Natural killer cell (primary cell): ENCODE measurements at regions not wholly inside any gene's neighbourhood (a gene's known extent, or its start where the extent isn't known, plus 50 kb on each side); places are given as distances from the start of the nearest gene placed in this dataset.
A peak's percentile ranks its signal among the peaks of the same experiment; 100 is the strongest.

Experiments used
- ATAC-seq, 3 donors: fragments of 150-1000 bp in 2 of 3; fragments of 200-7000 bp in 1 of 3; cut with Tn5 transposase; 1 replicate in 1 of 3; 2 replicates in 2 of 3; pipeline ENCODE4 v1.10.0; 2021; ENCODE audit warnings: mild to moderate bottlenecking in 2 of 3, moderate library complexity in 2 of 3
- DNase-seq, 2 donors: peaks; one replicate each; pipeline versions ENCODE4 v3.0.0 to v3.0.0-alpha.2; 2013 to 2021; ENCODE audit warnings: mixed read lengths in 1 of 2
- H3K27ac ChIP-seq: one replicate; pipeline ENCODE4 v1.5.1; 2013; ENCODE audit warnings: mild to moderate bottlenecking, low read length
- H3K27me3 ChIP-seq: one replicate; pipeline ENCODE4 v1.6.1; 2013; ENCODE audit warnings: low read length; ENCODE audit not compliant: control insufficient read depth, insufficient read depth
- H3K36me3 ChIP-seq: one replicate; pipeline ENCODE4 v1.6.1; 2013; ENCODE audit warnings: low read length; ENCODE audit not compliant: control insufficient read depth, insufficient read depth
- H3K4me1 ChIP-seq: one replicate; pipeline ENCODE4 v1.6.1; 2013; ENCODE audit warnings: low read length; ENCODE audit not compliant: control insufficient read depth, insufficient read depth
- H3K4me3 ChIP-seq: one replicate; pipeline ENCODE4 v1.5.1; 2013; ENCODE audit warnings: low read length
- H3K9me3 ChIP-seq: one replicate; pipeline ENCODE4 v1.6.1; 2013; ENCODE audit warnings: low read length; ENCODE audit not compliant: control insufficient read depth, insufficient read depth
- H3K27ac Mint-ChIP-seq, 2 donors: one replicate each; pipeline ENCODE4 v1.8.0; 2022; ENCODE audit warnings: mild to moderate bottlenecking in 2 of 2, mixed read lengths in 2 of 2, moderate library complexity in 1 of 2
- H3K27me3 Mint-ChIP-seq, 2 donors: one replicate each; pipeline ENCODE4 v1.8.0; 2022; ENCODE audit warnings: low read depth in 2 of 2, mixed read lengths in 2 of 2
- H3K36me3 Mint-ChIP-seq: one replicate; pipeline ENCODE4 v1.8.0; 2022; ENCODE audit warnings: mixed read lengths
- H3K4me1 Mint-ChIP-seq, 2 donors: one replicate each; pipeline ENCODE4 v1.8.0; 2022; ENCODE audit warnings: mixed read lengths in 2 of 2
- H3K4me3 Mint-ChIP-seq: one replicate; pipeline ENCODE4 v1.8.0; 2022; ENCODE audit warnings: mild to moderate bottlenecking, moderate library complexity, mixed read lengths
- H3K9me3 Mint-ChIP-seq, 2 donors: one replicate each; pipeline ENCODE4 v1.8.0; 2022; ENCODE audit warnings: mixed read lengths in 2 of 2
- WGBS: methylation state at CpG from one replicate; pipeline ENCODE4 v1.1.7; 2013; ENCODE audit warnings: missing lambda C conversion rate; ENCODE audit not compliant: insufficient coverage; 5-methylcytosine and 5-hydroxymethylcytosine counted together
- intact Hi-C: fragments of 100-400 bp; cut with micrococcal nuclease; formaldehyde crosslinking; loops from one replicate; pipeline ENCODE4 v1.14.2; 2022
- TF ChIP-seq, protein P1 (sequence below): fragments of 200-600 bp; IDR thresholded peaks from one replicate; pipeline ENCODE4 v1.8.0; 2022; ENCODE audit warnings: antibody characterized with exemption

DNA sequence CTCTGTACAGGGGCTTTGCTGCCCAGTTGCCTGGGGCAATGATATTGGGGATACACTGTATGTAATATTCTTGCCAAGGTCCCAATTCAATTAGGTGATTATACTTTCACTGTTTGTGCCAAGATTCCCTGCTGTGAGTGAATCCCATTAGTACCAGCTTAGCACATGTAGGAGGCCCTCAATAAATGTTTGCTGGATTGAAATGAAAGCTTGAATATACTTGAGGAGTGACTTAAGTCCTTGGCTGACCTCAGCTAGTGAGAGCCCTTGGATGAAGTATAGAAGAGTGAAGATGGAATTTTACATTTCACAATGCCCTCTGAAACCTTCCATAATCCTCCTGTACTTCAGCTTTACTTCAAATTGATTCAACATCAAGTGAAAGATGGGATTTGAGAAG, 102.9 kb downstream of the GATA6 start:
- no peaks in the 10 kb centered on the region for H3K9me3 Mint-ChIP-seq
- no peak overlapping the region for H3K27ac Mint-ChIP-seq
- Histone ChIP-seq H3K27me3 (no peaks in the 10 kb centered on the region), H3K9me3 (no peaks in the 10 kb centered on the region), H3K4me3 (no peak overlapping the region), H3K36me3 (no peaks in the 10 kb centered on the region), H3K27ac (no peak overlapping the region), H3K4me1 (no peaks in the 10 kb centered on the region)
- H3K27me3 Mint-ChIP-seq = peaks cover 25 to 43% of the 10 kb centered on the region in 2 donors
- H3K36me3 Mint-ChIP-seq = peaks cover 7% of the 10 kb centered on the region
- peaks cover 0 to 5% of the 10 kb centered on the region in 2 donors for H3K4me1 Mint-ChIP-seq
- intact Hi-C loops = no loop called here
- no peak overlapping the region for H3K4me3 Mint-ChIP-seq
- TF ChIP-seq, protein P1, sequence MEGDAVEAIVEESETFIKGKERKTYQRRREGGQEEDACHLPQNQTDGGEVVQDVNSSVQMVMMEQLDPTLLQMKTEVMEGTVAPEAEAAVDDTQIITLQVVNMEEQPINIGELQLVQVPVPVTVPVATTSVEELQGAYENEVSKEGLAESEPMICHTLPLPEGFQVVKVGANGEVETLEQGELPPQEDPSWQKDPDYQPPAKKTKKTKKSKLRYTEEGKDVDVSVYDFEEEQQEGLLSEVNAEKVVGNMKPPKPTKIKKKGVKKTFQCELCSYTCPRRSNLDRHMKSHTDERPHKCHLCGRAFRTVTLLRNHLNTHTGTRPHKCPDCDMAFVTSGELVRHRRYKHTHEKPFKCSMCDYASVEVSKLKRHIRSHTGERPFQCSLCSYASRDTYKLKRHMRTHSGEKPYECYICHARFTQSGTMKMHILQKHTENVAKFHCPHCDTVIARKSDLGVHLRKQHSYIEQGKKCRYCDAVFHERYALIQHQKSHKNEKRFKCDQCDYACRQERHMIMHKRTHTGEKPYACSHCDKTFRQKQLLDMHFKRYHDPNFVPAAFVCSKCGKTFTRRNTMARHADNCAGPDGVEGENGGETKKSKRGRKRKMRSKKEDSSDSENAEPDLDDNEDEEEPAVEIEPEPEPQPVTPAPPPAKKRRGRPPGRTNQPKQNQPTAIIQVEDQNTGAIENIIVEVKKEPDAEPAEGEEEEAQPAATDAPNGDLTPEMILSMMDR = no peak
- DNase-seq (no peak), ATAC-seq (no peak)

DNA sequence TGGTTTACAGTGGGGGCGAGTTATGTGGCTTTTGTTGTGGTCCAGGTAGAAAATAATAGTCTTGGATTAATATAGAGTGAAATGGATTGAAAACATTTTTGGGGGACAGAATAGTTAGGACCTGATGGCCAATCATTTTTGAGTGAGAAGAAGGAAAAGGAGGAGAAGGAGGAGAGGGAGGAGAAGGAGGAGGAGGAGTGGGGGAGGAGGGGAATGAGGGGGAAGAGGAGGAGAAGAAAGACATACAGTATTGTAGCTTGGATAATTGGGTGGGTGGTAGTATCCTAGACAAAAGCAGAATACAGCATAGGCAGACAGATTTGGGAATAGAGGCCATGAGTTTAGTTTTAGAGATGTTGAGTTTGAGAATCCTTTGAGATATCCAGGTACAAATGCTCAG, 101.6 kb downstream of the GATA6 start:
- H3K4me1 Mint-ChIP-seq = peaks cover 0 to 5% of the 10 kb centered on the region in 2 donors
- peaks cover 25 to 43% of the 10 kb centered on the region in 2 donors for H3K27me3 Mint-ChIP-seq
- H3K4me3 Mint-ChIP-seq = no peak overlapping the region
- intact Hi-C loops = no loop called here
- H3K27me3 ChIP-seq = no peaks in the 10 kb centered on the region
- H3K9me3 Mint-ChIP-seq = no peaks in the 10 kb centered on the region
- no peak overlapping the region for H3K4me3 ChIP-seq
- H3K36me3 ChIP-seq = no peaks in the 10 kb centered on the region
- TF ChIP-seq, protein P1 = no peak
- H3K27ac ChIP-seq = no peak overlapping the region
- no peak overlapping the region for H3K27ac Mint-ChIP-seq
- peaks cover 7% of the 10 kb centered on the region for H3K36me3 Mint-ChIP-seq
- WGBS = 91% methylated on average over 1 of the region's 1 CpG
- H3K9me3 ChIP-seq = no peaks in the 10 kb centered on the region
- H3K4me1 ChIP-seq = no peaks in the 10 kb centered on the region
- no peak for DNase-seq
- ATAC-seq = no peak

DNA sequence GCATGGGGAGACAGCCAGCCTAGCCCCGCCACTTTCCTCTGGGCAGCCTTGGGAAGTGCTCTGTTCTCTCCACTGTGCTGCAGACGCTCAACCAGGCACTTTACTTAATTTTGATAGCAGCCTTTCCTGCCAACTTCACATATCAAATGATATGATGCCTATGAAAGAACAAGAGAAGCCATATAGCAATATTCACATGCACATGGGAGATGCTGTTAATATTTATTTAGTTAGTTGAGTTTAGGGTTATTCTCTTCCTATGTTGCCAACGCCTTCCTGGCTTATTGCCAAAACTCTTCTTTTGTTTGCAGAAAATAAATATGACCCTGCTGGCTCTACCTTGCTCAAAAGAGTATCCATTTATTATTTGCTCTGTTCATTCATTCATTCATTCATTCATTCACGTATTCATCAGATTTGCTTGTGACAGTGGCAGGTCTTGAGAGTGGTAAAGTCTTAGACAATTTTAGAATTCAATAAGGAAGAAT, 99.3 kb downstream of the GATA6 start:
- TF ChIP-seq, protein P1 = no peak
- peaks cover 28 to 45% of the 10 kb centered on the region in 2 donors for H3K27me3 Mint-ChIP-seq
- no peak overlapping the region for H3K4me3 ChIP-seq
- H3K27ac ChIP-seq = no peak overlapping the region
- no peaks in the 10 kb centered on the region for H3K9me3 Mint-ChIP-seq
- peaks cover 14 to 15% of the 10 kb centered on the region in 2 donors for H3K4me1 Mint-ChIP-seq
- no peaks in the 10 kb centered on the region for H3K9me3 ChIP-seq
- H3K27me3 ChIP-seq = no peaks in the 10 kb centered on the region
- DNase-seq (no peak), ATAC-seq (no peak)
- 83% methylated on average over 3 of the region's 4 CpGs for WGBS
- peaks cover 15% of the 10 kb centered on the region for H3K36me3 Mint-ChIP-seq
- no peaks in the 10 kb centered on the region for H3K36me3 ChIP-seq
- peaks cover 17% of the 10 kb centered on the region for H3K4me1 ChIP-seq
- H3K4me3 Mint-ChIP-seq = no peak overlapping the region
- H3K27ac Mint-ChIP-seq = no peak overlapping the region
- intact Hi-C loops = loop anchor here (10.0 kb wide), 1 partner anchor 104 kb away; the partner anchor contains the start of gene GATA6

DNA sequence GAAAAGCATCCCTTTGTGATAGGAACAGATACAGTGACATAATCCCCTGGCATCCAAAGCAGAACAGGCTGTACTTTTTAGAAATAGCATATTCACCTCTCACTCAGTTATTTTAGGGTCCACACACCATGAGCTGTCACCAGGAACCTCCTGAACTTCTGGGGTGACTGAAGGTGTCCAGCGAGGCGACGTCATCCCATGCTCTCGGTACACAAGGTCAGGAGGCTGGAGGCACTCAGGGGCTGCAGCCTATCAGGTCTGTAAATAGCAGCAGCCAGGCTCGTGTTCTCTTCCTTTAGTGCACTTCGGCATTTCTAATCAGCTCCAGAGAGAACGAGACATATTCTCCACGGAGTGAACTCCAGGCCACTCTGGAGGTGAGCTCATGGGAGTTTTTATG, 98.3 kb downstream of the GATA6 start:
- Mint-ChIP-seq H3K27ac (peak overlapping the region in 1 of 2 donors; percentile 41), H3K36me3 (peaks cover 15% of the 10 kb centered on the region), H3K4me1 (peaks cover 24% of the 10 kb centered on the region in 2 donors), H3K27me3 (peaks cover 28 to 41% of the 10 kb centered on the region in 2 donors), H3K9me3 (no peaks in the 10 kb centered on the region), H3K4me3 (no peak overlapping the region)
- H3K36me3 ChIP-seq = no peaks in the 10 kb centered on the region
- ATAC-seq (no peak), DNase-seq (no peak)
- WGBS = 78% methylated on average over 8 of the region's 8 CpGs
- TF ChIP-seq, protein P1 = no peak
- H3K27ac ChIP-seq = no peak overlapping the region
- intact Hi-C loops = loop anchor here (10.0 kb wide), 1 partner anchor 103 kb away; the partner anchor contains the start of gene GATA6
- H3K4me1 ChIP-seq = peaks cover 25% of the 10 kb centered on the region
- H3K27me3 ChIP-seq = no peaks in the 10 kb centered on the region
- no peaks in the 10 kb centered on the region for H3K9me3 ChIP-seq
- H3K4me3 ChIP-seq = no peak overlapping the region
